ENCODE measurements at regions not wholly inside any gene's neighbourhood (a gene's known extent, or its start where the extent isn't known, plus 50 kb on each side); places are given as distances from the start of the nearest gene placed in this dataset.

- TF ChIP-seq CTCF (IDR thresholded peaks at IDR 0.05; ENCODE audit: low read length) (no peak), EZH2 (optimal IDR thresholded peaks at IDR 0.05; ENCODE audit: low read depth, low read length) (no peak)
Observed at GRCh38 chr2:204184226-204184625, 247.7 kb downstream of the ICOS start.
